T-helper 17 cell (primary cell): ENCODE measurements at regions not wholly inside any gene's neighbourhood (a gene's known extent, or its start where the extent isn't known, plus 50 kb on each side); places are given as distances from the start of the nearest gene placed in this dataset.

ENCODE experiments used
- ATAC-seq: fragments of 150-1000 bp; cut with Tn5 transposase; 2 replicates; pipeline ENCODE4 v1.10.0; 2021; ENCODE audit warnings: mild to moderate bottlenecking, moderate library complexity
- DNase-seq, 3 donors: peaks; one replicate each; pipeline versions ENCODE4 v3.0.0 to v3.0.0-alpha.2; 2020 to 2021
- H3K9me3 ChIP-seq: one replicate; pipeline ENCODE4 v1.7.0; 2013; ENCODE audit warnings: low read length, mild to moderate bottlenecking; ENCODE audit not compliant: control insufficient read depth, poor library complexity, severe bottlenecking
- H3K27ac Mint-ChIP-seq: one replicate; pipeline ENCODE4 v1.8.0; 2022; ENCODE audit warnings: mild to moderate bottlenecking, moderate library complexity, mixed read lengths
- H3K27me3 Mint-ChIP-seq: one replicate; pipeline ENCODE4 v1.8.0; 2022; ENCODE audit warnings: mixed read lengths
- H3K36me3 Mint-ChIP-seq: one replicate; pipeline ENCODE4 v1.8.0; 2022; ENCODE audit warnings: low read depth, mixed read lengths
- H3K4me1 Mint-ChIP-seq: one replicate; pipeline ENCODE4 v1.8.0; 2022; ENCODE audit warnings: mild to moderate bottlenecking, mixed read lengths
- H3K4me3 Mint-ChIP-seq: one replicate; pipeline ENCODE4 v1.8.0; 2022; ENCODE audit warnings: mild to moderate bottlenecking, moderate library complexity, mixed read lengths

GRCh38 chr12:108004319-108004718, 124.8 kb upstream of the WSCD2 start:
- ATAC-seq, result no peak
- Mint-ChIP-seq H3K36me3 (no peaks in the 10 kb centered on the region), H3K4me3 (no peak overlapping the region), H3K27me3 (peaks cover 16% of the 10 kb centered on the region), H3K27ac (no peak overlapping the region), H3K4me1 (no peaks in the 10 kb centered on the region)
- no peak for DNase-seq
- H3K9me3 ChIP-seq, result no peaks in the 10 kb centered on the region

GRCh38 chr12:108008163-108008905, 120.8 kb upstream of the WSCD2 start:
- ATAC-seq (no peak), DNase-seq (no peak)
- H3K36me3 Mint-ChIP-seq, result no peaks in the 10 kb centered on the region
- no peaks in the 10 kb centered on the region for H3K9me3 ChIP-seq
- H3K4me1 Mint-ChIP-seq, result no peaks in the 10 kb centered on the region
- H3K27ac Mint-ChIP-seq, result no peak overlapping the region
- peaks cover 22% of the 10 kb centered on the region for H3K27me3 Mint-ChIP-seq
- H3K4me3 Mint-ChIP-seq, result no peak overlapping the region

GRCh38 chr12:108009442-108010070, 119.5 kb upstream of the WSCD2 start:
- DNase-seq (no peak), ATAC-seq (no peak)
- H3K4me1 Mint-ChIP-seq, result no peaks in the 10 kb centered on the region
- H3K27me3 Mint-ChIP-seq, result peaks cover 22% of the 10 kb centered on the region
- no peak overlapping the region for H3K4me3 Mint-ChIP-seq
- no peaks in the 10 kb centered on the region for H3K36me3 Mint-ChIP-seq
- no peaks in the 10 kb centered on the region for H3K9me3 ChIP-seq
- no peak overlapping the region for H3K27ac Mint-ChIP-seq

GRCh38 chr12:108016022-108016564, 113.0 kb upstream of the WSCD2 start:
- H3K9me3 ChIP-seq, result no peaks in the 10 kb centered on the region
- no peak overlapping the region for H3K27ac Mint-ChIP-seq
- H3K36me3 Mint-ChIP-seq, result no peaks in the 10 kb centered on the region
- ATAC-seq (no peak), DNase-seq (no peak)
- no peaks in the 10 kb centered on the region for H3K4me1 Mint-ChIP-seq
- peaks cover 23% of the 10 kb centered on the region for H3K27me3 Mint-ChIP-seq
- H3K4me3 Mint-ChIP-seq, result no peak overlapping the region

- Mint-ChIP-seq H3K36me3 (no peaks in the 10 kb centered on the region), H3K4me3 (no peak overlapping the region), H3K27ac (no peak overlapping the region), H3K4me1 (no peaks in the 10 kb centered on the region), H3K27me3 (peaks cover 17% of the 10 kb centered on the region)
- ATAC-seq (no peak), DNase-seq (no peak)
- no peaks in the 10 kb centered on the region for H3K9me3 ChIP-seq
Measured at GRCh38 chr12:108017472-108018057, 111.5 kb upstream of the WSCD2 start.

GRCh38 chr12:108019862-108020261, 109.2 kb upstream of the WSCD2 start:
- peaks cover 17% of the 10 kb centered on the region for H3K27me3 Mint-ChIP-seq
- H3K36me3 Mint-ChIP-seq, result no peaks in the 10 kb centered on the region
- H3K4me3 Mint-ChIP-seq, result no peak overlapping the region
- H3K27ac Mint-ChIP-seq, result no peak overlapping the region
- ATAC-seq, result no peak
- no peaks in the 10 kb centered on the region for H3K4me1 Mint-ChIP-seq
- no peaks in the 10 kb centered on the region for H3K9me3 ChIP-seq
- no peak for DNase-seq

- no peaks in the 10 kb centered on the region for H3K9me3 ChIP-seq
- H3K36me3 Mint-ChIP-seq, result no peaks in the 10 kb centered on the region
- H3K27me3 Mint-ChIP-seq, result peaks cover 7% of the 10 kb centered on the region
- H3K4me3 Mint-ChIP-seq, result no peak overlapping the region
- DNase-seq (no peak), ATAC-seq (no peak)
- H3K27ac Mint-ChIP-seq, result no peak overlapping the region
- no peaks in the 10 kb centered on the region for H3K4me1 Mint-ChIP-seq
Measured at GRCh38 chr12:108021141-108021540, 107.9 kb upstream of the WSCD2 start.

- Mint-ChIP-seq H3K36me3 (no peaks in the 10 kb centered on the region), H3K4me1 (no peaks in the 10 kb centered on the region), H3K27me3 (peaks cover 4% of the 10 kb centered on the region), H3K27ac (no peak overlapping the region), H3K4me3 (no peak overlapping the region)
- H3K9me3 ChIP-seq, result no peaks in the 10 kb centered on the region
- ATAC-seq, result no peak
- no peak for DNase-seq
Measured at GRCh38 chr12:108021949-108022522, 107.1 kb upstream of the WSCD2 start.

GRCh38 chr12:108029051-108029835, 99.8 kb upstream of the WSCD2 start:
- no peak overlapping the region for H3K27ac Mint-ChIP-seq
- DNase-seq (no peak), ATAC-seq (no peak)
- no peaks in the 10 kb centered on the region for H3K9me3 ChIP-seq
- no peaks in the 10 kb centered on the region for H3K36me3 Mint-ChIP-seq
- H3K4me1 Mint-ChIP-seq, result peaks cover 8% of the 10 kb centered on the region
- H3K4me3 Mint-ChIP-seq, result no peak overlapping the region
- peaks cover 29% of the 10 kb centered on the region for H3K27me3 Mint-ChIP-seq

- no peaks in the 10 kb centered on the region for H3K9me3 ChIP-seq
- DNase-seq, result no peak
- H3K36me3 Mint-ChIP-seq, result no peaks in the 10 kb centered on the region
- no peak overlapping the region for H3K27ac Mint-ChIP-seq
- H3K4me1 Mint-ChIP-seq, result peaks cover 8% of the 10 kb centered on the region
- no peak overlapping the region for H3K4me3 Mint-ChIP-seq
- ATAC-seq, result no peak
- H3K27me3 Mint-ChIP-seq, result peaks cover 21% of the 10 kb centered on the region
Measured at GRCh38 chr12:108033090-108033489, 96.0 kb upstream of the WSCD2 start.

- Mint-ChIP-seq H3K36me3 (no peaks in the 10 kb centered on the region), H3K27ac (no peak overlapping the region), H3K4me3 (no peak overlapping the region), H3K4me1 (peaks cover 7% of the 10 kb centered on the region), H3K27me3 (peaks cover 2% of the 10 kb centered on the region)
- DNase-seq, result no peak
- no peak for ATAC-seq
- no peaks in the 10 kb centered on the region for H3K9me3 ChIP-seq
Measured at GRCh38 chr12:108035372-108035771, 93.7 kb upstream of the WSCD2 start.

- no peaks in the 10 kb centered on the region for H3K27me3 Mint-ChIP-seq
- H3K4me1 Mint-ChIP-seq, result peaks cover 5% of the 10 kb centered on the region
- no peak for ATAC-seq
- DNase-seq, result no peak
- H3K4me3 Mint-ChIP-seq, result no peak overlapping the region
- no peaks in the 10 kb centered on the region for H3K36me3 Mint-ChIP-seq
- no peaks in the 10 kb centered on the region for H3K9me3 ChIP-seq
- no peak overlapping the region for H3K27ac Mint-ChIP-seq
Measured at GRCh38 chr12:108037960-108038359, 91.1 kb upstream of the WSCD2 start.

GRCh38 chr12:108039794-108040193, 89.3 kb upstream of the WSCD2 start:
- H3K27me3 Mint-ChIP-seq, result no peaks in the 10 kb centered on the region
- H3K27ac Mint-ChIP-seq, result no peak overlapping the region
- no peaks in the 10 kb centered on the region for H3K9me3 ChIP-seq
- no peaks in the 10 kb centered on the region for H3K36me3 Mint-ChIP-seq
- DNase-seq (no peak), ATAC-seq (no peak)
- peaks cover 3% of the 10 kb centered on the region for H3K4me1 Mint-ChIP-seq
- H3K4me3 Mint-ChIP-seq, result no peak overlapping the region
